ENCODE measurements at regions not wholly inside any gene's neighbourhood (a gene's known extent, or its start where the extent isn't known, plus 50 kb on each side); places are given as distances from the start of the nearest gene placed in this dataset.

DNA sequence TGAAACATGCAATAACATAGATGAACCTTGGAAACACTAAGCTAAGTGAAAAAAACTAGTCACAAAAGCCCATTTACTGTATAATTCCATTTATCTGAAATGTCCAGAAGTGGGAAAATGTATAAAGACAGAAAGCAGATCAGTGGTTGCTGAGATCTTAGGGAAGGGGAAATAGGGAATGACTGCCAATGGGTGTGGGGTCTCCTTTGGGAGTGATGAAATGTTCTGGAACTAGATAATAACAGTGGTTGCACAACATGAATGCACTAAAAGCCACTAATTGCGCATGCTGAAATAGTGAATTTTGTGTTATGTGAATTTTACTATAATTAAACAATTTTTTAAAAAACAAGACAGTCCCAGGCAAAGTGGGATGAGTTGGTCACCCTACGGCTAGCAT, 472.8 kb downstream of the CCDC171 start:
- H3K4me3 ChIP-seq (replicated peaks; ENCODE audit: low read depth, low read length) = no peak overlapping the region
- TF ChIP-seq, protein P1, sequence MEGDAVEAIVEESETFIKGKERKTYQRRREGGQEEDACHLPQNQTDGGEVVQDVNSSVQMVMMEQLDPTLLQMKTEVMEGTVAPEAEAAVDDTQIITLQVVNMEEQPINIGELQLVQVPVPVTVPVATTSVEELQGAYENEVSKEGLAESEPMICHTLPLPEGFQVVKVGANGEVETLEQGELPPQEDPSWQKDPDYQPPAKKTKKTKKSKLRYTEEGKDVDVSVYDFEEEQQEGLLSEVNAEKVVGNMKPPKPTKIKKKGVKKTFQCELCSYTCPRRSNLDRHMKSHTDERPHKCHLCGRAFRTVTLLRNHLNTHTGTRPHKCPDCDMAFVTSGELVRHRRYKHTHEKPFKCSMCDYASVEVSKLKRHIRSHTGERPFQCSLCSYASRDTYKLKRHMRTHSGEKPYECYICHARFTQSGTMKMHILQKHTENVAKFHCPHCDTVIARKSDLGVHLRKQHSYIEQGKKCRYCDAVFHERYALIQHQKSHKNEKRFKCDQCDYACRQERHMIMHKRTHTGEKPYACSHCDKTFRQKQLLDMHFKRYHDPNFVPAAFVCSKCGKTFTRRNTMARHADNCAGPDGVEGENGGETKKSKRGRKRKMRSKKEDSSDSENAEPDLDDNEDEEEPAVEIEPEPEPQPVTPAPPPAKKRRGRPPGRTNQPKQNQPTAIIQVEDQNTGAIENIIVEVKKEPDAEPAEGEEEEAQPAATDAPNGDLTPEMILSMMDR (IDR thresholded peaks at IDR 0.05; ENCODE audit: low read length, missing control alignments) = no peak
- DNase-seq (ENCODE audit: low read depth) = no peak

DNA sequence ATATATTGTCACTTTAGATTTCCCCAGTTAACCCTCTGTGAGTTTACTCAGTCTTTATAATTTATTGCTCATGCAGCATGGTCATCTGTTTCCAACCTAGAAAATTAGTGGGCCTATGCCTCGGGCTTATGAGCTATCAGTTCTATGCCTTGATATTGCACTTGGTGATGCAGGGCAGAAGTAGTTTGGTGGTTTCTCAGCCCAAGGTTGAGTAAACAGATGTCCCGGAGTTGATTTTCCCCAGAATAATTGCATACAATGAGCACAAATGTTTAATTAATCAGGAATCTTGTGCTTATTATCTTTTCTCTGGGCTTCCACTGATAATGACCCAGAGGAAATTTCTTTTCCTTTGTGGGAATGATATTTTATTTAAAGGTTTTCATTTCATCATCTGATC, 474.0 kb downstream of the CCDC171 start:
- TF ChIP-seq, protein P1 (IDR thresholded peaks at IDR 0.05; ENCODE audit: low read length, missing control alignments) = no peak
- no peak for DNase-seq (ENCODE audit: low read depth)

DNA sequence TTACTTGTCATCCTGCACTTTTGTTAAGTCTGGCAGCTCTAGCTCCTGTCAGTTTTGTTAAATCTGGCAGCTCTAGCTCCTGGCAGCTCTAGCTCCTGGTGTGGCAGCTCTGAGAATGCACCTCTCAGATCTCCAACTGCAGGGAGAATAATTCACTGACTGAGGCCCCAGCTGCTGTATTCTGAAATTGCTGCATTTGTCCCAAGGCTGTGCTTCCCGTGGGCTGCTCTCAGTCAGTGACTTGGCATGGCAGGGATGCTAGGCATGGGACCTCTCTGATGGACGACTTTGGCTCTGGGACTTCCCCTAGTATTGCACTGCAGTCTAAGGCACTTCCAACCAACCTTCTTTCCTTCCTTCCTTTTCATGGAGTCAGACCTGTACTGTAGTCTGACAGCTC, 475.7 kb downstream of the CCDC171 start:
- TF ChIP-seq, protein P1 (IDR thresholded peaks at IDR 0.05; ENCODE audit: low read length, missing control alignments) = no peak
- H3K4me3 ChIP-seq (replicated peaks; ENCODE audit: low read depth, low read length) = no peak overlapping the region
- DNase-seq (ENCODE audit: low read depth) = peak; percentile 20

More for the DNA sequence above, 474.0 kb downstream of the CCDC171 start:
- H3K4me3 ChIP-seq (replicated peaks; ENCODE audit: low read depth, low read length) = no peak overlapping the region

DNA sequence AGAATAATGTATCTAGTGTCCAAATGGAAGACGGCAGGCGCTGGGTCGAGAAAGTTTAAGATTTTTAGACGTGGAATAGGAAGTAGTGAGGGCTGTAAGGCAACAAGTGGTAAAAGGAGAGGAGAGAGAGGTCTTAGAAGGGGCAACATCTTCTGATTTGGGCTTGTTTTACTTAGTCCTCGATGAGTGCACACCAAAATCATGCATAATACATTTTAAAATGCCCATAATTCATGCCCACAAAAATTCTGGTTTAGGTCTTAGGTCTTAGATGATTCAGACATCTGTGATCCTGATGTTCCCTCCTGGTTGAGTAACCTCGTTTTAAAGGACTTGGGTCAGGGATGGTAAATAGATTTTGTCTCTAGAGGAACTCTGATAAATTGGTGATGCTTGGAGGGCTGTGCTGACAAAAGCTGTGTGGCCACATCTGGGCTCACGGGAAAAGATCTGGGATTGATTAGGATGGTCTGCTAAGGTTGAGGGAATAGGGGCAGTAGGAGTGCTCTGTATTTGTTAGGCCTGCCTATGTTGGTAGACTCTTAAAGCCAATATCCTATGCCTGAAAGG, 476.3 kb downstream of the CCDC171 start:
- no peak overlapping the region for H3K4me3 ChIP-seq (replicated peaks; ENCODE audit: low read depth, low read length)
- TF ChIP-seq, protein P1 (IDR thresholded peaks at IDR 0.05; ENCODE audit: low read length, missing control alignments) = no peak
- DNase-seq (ENCODE audit: low read depth) = no peak

DNA sequence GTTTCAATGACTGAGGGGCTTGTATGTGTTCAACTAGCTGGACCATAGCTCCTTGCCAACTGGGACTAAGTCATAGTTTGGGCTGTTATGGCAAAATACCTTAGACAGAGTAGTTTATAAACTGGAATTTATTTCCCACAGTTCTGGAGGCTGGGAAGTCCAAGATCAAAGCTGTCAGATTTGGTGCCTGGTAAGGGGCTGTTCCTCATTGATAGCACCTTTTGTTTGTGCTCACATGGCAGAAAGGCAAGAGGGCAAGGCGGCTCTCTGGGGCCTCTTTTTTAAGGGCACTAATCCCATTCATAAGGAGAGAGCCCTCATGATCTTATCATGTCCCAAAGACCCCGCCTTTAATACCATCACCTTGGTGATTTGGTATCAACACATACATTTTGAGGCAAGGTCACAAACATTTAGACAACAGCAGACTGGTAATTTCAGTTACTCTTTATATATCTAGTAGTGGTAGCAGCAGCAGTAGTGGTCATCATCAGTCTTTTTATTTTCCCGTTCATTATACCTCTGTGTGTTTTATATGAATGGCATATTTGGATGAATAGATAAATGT, 477.0 kb downstream of the CCDC171 start:
- DNase-seq (ENCODE audit: low read depth) = no peak
- no peak overlapping the region for H3K4me3 ChIP-seq (replicated peaks; ENCODE audit: low read depth, low read length)
- TF ChIP-seq, protein P1 (IDR thresholded peaks at IDR 0.05; ENCODE audit: low read length, missing control alignments) = no peak

DNA sequence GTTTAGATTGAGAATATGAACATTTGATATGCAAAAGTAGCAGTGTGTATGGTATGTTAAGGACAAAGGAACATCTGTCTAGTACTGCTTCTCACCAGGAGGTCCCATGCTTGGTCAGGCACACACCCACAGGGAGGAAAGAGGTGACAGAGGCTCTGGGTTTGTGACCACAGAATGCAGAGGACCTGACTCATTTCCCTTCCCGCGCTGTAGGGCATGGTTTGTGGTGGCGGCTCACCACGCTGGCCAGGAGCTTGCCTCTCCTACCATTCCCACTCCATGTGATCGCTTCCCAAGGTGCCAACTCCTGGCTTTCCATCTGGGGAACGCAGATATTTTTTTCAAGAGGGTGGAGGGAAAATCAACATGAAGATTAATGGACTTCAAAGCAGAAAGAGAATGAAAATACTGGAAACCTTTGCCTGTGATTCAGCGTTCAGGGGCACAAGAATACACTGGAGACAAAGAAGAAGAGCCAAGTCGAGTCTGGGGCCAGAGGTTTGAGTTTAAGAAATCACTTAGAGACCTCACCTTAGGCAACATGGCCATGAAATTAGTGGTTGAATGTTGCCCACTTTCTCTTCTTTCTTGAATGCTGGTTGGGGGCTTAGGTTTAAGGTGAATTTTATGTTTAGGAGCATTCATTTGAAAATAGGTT, 477.8 kb downstream of the CCDC171 start:
- TF ChIP-seq, protein P1 (IDR thresholded peaks at IDR 0.05; ENCODE audit: low read length, missing control alignments) = no peak
- no peak overlapping the region for H3K4me3 ChIP-seq (replicated peaks; ENCODE audit: low read depth, low read length)

More for the DNA sequence above, 477.8 kb downstream of the CCDC171 start:
- peak; percentile 77 for DNase-seq (ENCODE audit: low read depth)

Data from fibroblast of pulmonary artery (primary cell).